GM18867 (cell line): ENCODE measurements at regions not wholly inside any gene's neighbourhood (a gene's known extent, or its start where the extent isn't known, plus 50 kb on each side); places are given as distances from the start of the nearest gene placed in this dataset.
"Not testable (repeated sequence)": the region's sequence is repeated elsewhere in the genome, so short reads cannot be mapped to it uniquely, and the experiment has no call there.

Experiments
- ATAC-seq: cut with Tn5 transposase; IDR thresholded peaks from one replicate; pipeline ENCODE4 v1.9.1; 2021; ENCODE audit warnings: mild to moderate bottlenecking, moderate library complexity; ENCODE audit not compliant: unreplicated experiment

GRCh38 chr22:48835364-48835763 lies 992.3 kb downstream of the BRD1 start:
- no peak for ATAC-seq

GRCh38 chr22:48834404-48834803 lies 993.3 kb downstream of the BRD1 start:
- no peak for ATAC-seq

GRCh38 chr22:48832592-48832991 lies 995.1 kb downstream of the BRD1 start:
- no peak for ATAC-seq

- ATAC-seq: no peak
These were observed 997.8 kb downstream of the BRD1 start for GRCh38 chr22:48829908-48830307.

GRCh38 chr22:48828688-48829087 lies 999.0 kb downstream of the BRD1 start:
- no peak for ATAC-seq

- ATAC-seq: no peak
These were observed 999.6 kb downstream of the BRD1 start for GRCh38 chr22:48827904-48828555.

GRCh38 chr22:48827268-48827846 lies 1000.3 kb downstream of the BRD1 start:
- ATAC-seq: no peak

- ATAC-seq: no peak
These were observed 1001.1 kb downstream of the BRD1 start for GRCh38 chr22:48826546-48826945.

- no peak for ATAC-seq
These were observed 1001.7 kb downstream of the BRD1 start for GRCh38 chr22:48825802-48826520.

GRCh38 chr22:48824712-48825651 lies 1002.7 kb downstream of the BRD1 start:
- no peak for ATAC-seq

GRCh38 chr22:48823941-48824340 lies 1003.7 kb downstream of the BRD1 start:
- ATAC-seq: no peak

GRCh38 chr22:48822278-48823233 lies 1005.1 kb downstream of the BRD1 start:
- no peak for ATAC-seq

- no peak for ATAC-seq
These were observed 1005.9 kb downstream of the BRD1 start for GRCh38 chr22:48821727-48822126.

GRCh38 chr22:48821346-48821690 lies 1006.4 kb downstream of the BRD1 start:
- no peak for ATAC-seq

GRCh38 chr22:48820481-48821345 lies 1007.0 kb downstream of the BRD1 start:
- ATAC-seq: no peak

- no peak for ATAC-seq
These were observed 1007.7 kb downstream of the BRD1 start for GRCh38 chr22:48819961-48820360.

GRCh38 chr22:48819232-48819631 lies 1008.4 kb downstream of the BRD1 start:
- ATAC-seq: no peak

GRCh38 chr22:48817491-48817890 lies 1010.2 kb downstream of the BRD1 start:
- ATAC-seq: not testable (repeated sequence)

GRCh38 chr22:48811885-48812284 lies 1015.8 kb downstream of the BRD1 start:
- ATAC-seq: no peak
